Stomach (tissue), 8 donors: ENCODE measurements at regions not wholly inside any gene's neighbourhood (a gene's known extent, or its start where the extent isn't known, plus 50 kb on each side); places are given as distances from the start of the nearest gene placed in this dataset.

Experiments
- DNase-seq, 2 donors: peaks; one replicate each; pipeline versions ENCODE4 v3.0.0 to v3.0.0-alpha.2; 2013 to 2019
- H3K27ac ChIP-seq, 5 donors: fragments of 200-600 bp in 4 of 5; sonication (generic) in 4 of 5; one replicate each; pipeline ENCODE4 v1.5.1; 2013 to 2019; ENCODE audit warnings: mild to moderate bottlenecking in 1 of 5, moderate library complexity in 1 of 5
- H3K27me3 ChIP-seq, 3 donors: fragments of 200-600 bp; sonication (generic); one replicate each; pipeline ENCODE4 v1.5.1; 2017 to 2019; ENCODE audit warnings: mixed run types in 1 of 3
- H3K36me3 ChIP-seq, 4 donors: fragments of 200-600 bp; sonication (generic); 1 replicate in 3 of 4; 2 replicates in 1 of 4; pipeline ENCODE4 v1.5.1; 2016 to 2019
- H3K4me1 ChIP-seq, 4 donors: fragments of 200-600 bp; sonication (generic); one replicate each; pipeline ENCODE4 v1.5.1; 2016 to 2019
- H3K4me3 ChIP-seq, 4 donors: fragments of 200-600 bp; sonication (generic) in 3 of 4; one replicate each; pipeline ENCODE4 v1.5.1; 2016 to 2019; ENCODE audit warnings: mild to moderate bottlenecking in 1 of 4
- H3K9me3 ChIP-seq, 4 donors: fragments of 200-600 bp; sonication (generic); one replicate each; pipeline ENCODE4 v1.5.1; 2016 to 2019
- CTCF ChIP-seq, 7 experiments: fragments of 450-650 bp in 4 of 7; fragments of 200-600 bp in 3 of 7; sonication (generic) in 3 of 7; IDR thresholded peaks; one replicate each; pipeline ENCODE4 v1.5.1; 2016 to 2019; ENCODE audit warnings: antibody characterized with exemption in 7 of 7, control low read depth in 2 of 7, mild to moderate bottlenecking in 1 of 7
- EP300 ChIP-seq: sonication (generic); formaldehyde crosslinking; IDR thresholded peaks from one replicate; pipeline ENCODE4 v1.6.1; 2017; ENCODE audit warnings: antibody characterized with exemption
- POLR2A ChIP-seq, 4 donors: fragments of 450-650 bp; IDR thresholded peaks; one replicate each; pipeline ENCODE4 v1.6.1; 2016; ENCODE audit warnings: antibody characterized with exemption in 4 of 4, control low read depth in 2 of 4, mild to moderate bottlenecking in 1 of 4, moderate library complexity in 1 of 4
- POLR2AphosphoS5 ChIP-seq, 3 donors: sonication (generic); formaldehyde crosslinking; IDR thresholded peaks; one replicate each; pipeline ENCODE4 v1.6.1; 2016; ENCODE audit warnings: antibody characterized with exemption in 3 of 3
- WGBS, 5 donors: extraction: QIAGEN DNeasy Blood & Tissue Kit in 3 of 5; methylation state at CpG; one replicate each; pipeline versions ENCODE4 v1.1.5 to v1.1.7; 2013 to 2018; 5-methylcytosine and 5-hydroxymethylcytosine counted together
- intact Hi-C: fragments of 100-400 bp; cut with DNase I; formaldehyde crosslinking; loops from one replicate; pipeline ENCODE4 v1.15.1; 2023; ENCODE audit warnings: low total_unique reads
- donor health status: healthy with polysubstance abuse.
- donor health status: Bipolar disorder and iron deficiency.
- donor health status: healthy.

DNA sequence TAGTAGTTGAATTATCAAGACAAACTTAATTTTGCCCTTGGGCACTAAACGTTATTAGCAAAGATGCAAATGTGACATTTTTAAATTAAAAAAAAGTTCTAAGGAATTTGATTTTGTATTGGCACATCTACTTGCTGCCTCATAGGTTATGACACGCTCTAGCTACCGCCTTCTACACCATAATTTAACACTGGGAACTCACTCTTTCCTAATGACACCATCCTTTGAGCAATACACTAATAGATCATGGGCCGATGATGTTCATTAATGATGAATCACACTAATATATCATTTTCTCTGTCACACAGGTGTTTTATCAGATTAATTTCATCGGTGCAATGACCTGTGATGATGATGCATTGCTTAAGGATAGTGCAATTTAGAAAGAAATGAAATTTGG is 528.8 kb upstream of the PCDH9 start:
- WGBS, 5 donors = 77 to 83% (median 79%) methylated on average over 5 of the region's 5 CpGs
- intact Hi-C loops = no loop called here
- no peaks in the 10 kb centered on the region for H3K9me3 ChIP-seq

GRCh38 chr13:67754012-67754411 is 523.9 kb upstream of the PCDH9 start:
- intact Hi-C loops = no loop called here
- Histone ChIP-seq H3K4me3 (no peak overlapping the region), H3K4me1 (no peaks in the 10 kb centered on the region), H3K36me3 (no peaks in the 10 kb centered on the region), H3K9me3 (no peaks in the 10 kb centered on the region), H3K27me3 (no peaks in the 10 kb centered on the region), H3K27ac (no peak overlapping the region)
- no peak for TF ChIP-seq POLR2AphosphoS5 (IDR thresholded peaks at IDR 0.05)
- TF ChIP-seq EP300 = no peak
- no peak for TF ChIP-seq CTCF (IDR thresholded peaks at IDR 0.05)
- no peak for TF ChIP-seq POLR2A (IDR thresholded peaks at IDR 0.05)
- no peak for DNase-seq

More for the DNA sequence above, 528.8 kb upstream of the PCDH9 start:
- no peak for DNase-seq
- Histone ChIP-seq H3K27me3 (no peaks in the 10 kb centered on the region), H3K4me3 (no peak overlapping the region), H3K4me1 (no peaks in the 10 kb centered on the region), H3K36me3 (no peaks in the 10 kb centered on the region), H3K27ac (no peak overlapping the region)
- TF ChIP-seq POLR2AphosphoS5 (IDR thresholded peaks at IDR 0.05) (no peak), CTCF (IDR thresholded peaks at IDR 0.05) (no peak), POLR2A (IDR thresholded peaks at IDR 0.05) (no peak), EP300 (no peak)

GRCh38 chr13:67752759-67753158 is 522.6 kb upstream of the PCDH9 start:
- Histone ChIP-seq H3K36me3 (no peaks in the 10 kb centered on the region), H3K4me1 (no peaks in the 10 kb centered on the region), H3K4me3 (no peak overlapping the region), H3K9me3 (no peaks in the 10 kb centered on the region), H3K27me3 (no peaks in the 10 kb centered on the region), H3K27ac (no peak overlapping the region)
- TF ChIP-seq POLR2AphosphoS5 (IDR thresholded peaks at IDR 0.05) = no peak
- TF ChIP-seq POLR2A (IDR thresholded peaks at IDR 0.05) = no peak
- TF ChIP-seq EP300 = no peak
- no peak for TF ChIP-seq CTCF (IDR thresholded peaks at IDR 0.05)
- intact Hi-C loops = no loop called here
- DNase-seq = no peak
- 69 to 93% (median 81%) methylated on average over 1 of the region's 1 CpG for WGBS, 5 donors

GRCh38 chr13:67742478-67742877 is 512.3 kb upstream of the PCDH9 start:
- no peaks in the 10 kb centered on the region for H3K4me1 ChIP-seq
- intact Hi-C loops = no loop called here
- H3K27ac ChIP-seq = no peak overlapping the region
- TF ChIP-seq CTCF (IDR thresholded peaks at IDR 0.05) (no peak), POLR2AphosphoS5 (IDR thresholded peaks at IDR 0.05) (no peak), EP300 (no peak), POLR2A (IDR thresholded peaks at IDR 0.05) (no peak)
- DNase-seq = no peak
- H3K36me3 ChIP-seq = no peaks in the 10 kb centered on the region
- 16 to 40% (median 29%) methylated on average over 2 of the region's 2 CpGs for whole genome bisulfite sequencing, 5 donors
- no peaks in the 10 kb centered on the region for H3K27me3 ChIP-seq
- H3K4me3 ChIP-seq = no peak overlapping the region
- H3K9me3 ChIP-seq = no peaks in the 10 kb centered on the region
